SJSA1 (cell line): ENCODE measurements at regions not wholly inside any gene's neighbourhood (a gene's known extent, or its start where the extent isn't known, plus 50 kb on each side); places are given as distances from the start of the nearest gene placed in this dataset.
"Not testable (repeated sequence)": the region's sequence is repeated elsewhere in the genome, so short reads cannot be mapped to it uniquely, and the experiment has no call there.

Experiments used
- DNase-seq, 2 experiments: peaks; one replicate each; pipeline ENCODE4 v3.0.0-alpha.2; 2015 to 2020; ENCODE audit warnings: low spot score in 2 of 2, low read depth in 1 of 2
- H3K27ac ChIP-seq: fragments of 250-450 bp; sonication (Bioruptor Pico); 2 replicates; pipeline ENCODE4 v1.5.1; 2020; ENCODE audit warnings: mild to moderate bottlenecking, moderate library complexity
- H3K27me3 ChIP-seq: fragments of 250-450 bp; sonication (Bioruptor Pico); replicated peaks from 2 replicates; pipeline ENCODE4 v1.5.1; 2020; ENCODE audit warnings: mild to moderate bottlenecking, moderate library complexity
- H3K36me3 ChIP-seq: fragments of 250-450 bp; sonication (Bioruptor Pico); 2 replicates; pipeline ENCODE4 v1.5.1; 2020; ENCODE audit warnings: mild to moderate bottlenecking
- H3K4me1 ChIP-seq: fragments of 250-450 bp; sonication (Bioruptor Pico); replicated peaks from 2 replicates; pipeline ENCODE4 v1.6.1; 2021; ENCODE audit warnings: mild to moderate bottlenecking
- H3K4me3 ChIP-seq: fragments of 250-450 bp; sonication (Bioruptor Pico); 2 replicates; pipeline ENCODE4 v1.5.1; 2020; ENCODE audit warnings: mild to moderate bottlenecking
- H3K9me3 ChIP-seq: fragments of 250-450 bp; sonication (Bioruptor Pico); replicated peaks from 2 replicates; pipeline ENCODE4 v1.5.1; 2020; ENCODE audit warnings: mild to moderate bottlenecking

GRCh38 chr6:14549304-14549770, 431.8 kb downstream of the CD83 start:
- Histone ChIP-seq H3K4me1 (no peaks in the 10 kb centered on the region), H3K27ac (no peak overlapping the region), H3K4me3 (no peak overlapping the region), H3K36me3 (no peaks in the 10 kb centered on the region), H3K9me3 (no peaks in the 10 kb centered on the region), H3K27me3 (no peaks in the 10 kb centered on the region)
- no peak for DNase-seq

GRCh38 chr6:14549871-14550270, 432.3 kb downstream of the CD83 start:
- DNase-seq, result no peak
- H3K36me3 ChIP-seq, result no peaks in the 10 kb centered on the region
- H3K27ac ChIP-seq, result no peak overlapping the region

GRCh38 chr6:14550410-14550809, 432.8 kb downstream of the CD83 start:
- no peaks in the 10 kb centered on the region for H3K4me1 ChIP-seq
- no peak for DNase-seq
- H3K4me3 ChIP-seq, result no peak overlapping the region
- H3K36me3 ChIP-seq, result no peaks in the 10 kb centered on the region
- H3K9me3 ChIP-seq, result no peaks in the 10 kb centered on the region
- H3K27me3 ChIP-seq, result no peaks in the 10 kb centered on the region
- no peak overlapping the region for H3K27ac ChIP-seq

More at GRCh38 chr6:14549871-14550270, 432.3 kb downstream of the CD83 start:
- H3K4me3 ChIP-seq, result no peak overlapping the region
- no peaks in the 10 kb centered on the region for H3K4me1 ChIP-seq
- H3K9me3 ChIP-seq, result no peaks in the 10 kb centered on the region
- no peaks in the 10 kb centered on the region for H3K27me3 ChIP-seq

GRCh38 chr6:14550822-14551221, 433.2 kb downstream of the CD83 start:
- H3K27me3 ChIP-seq, result no peaks in the 10 kb centered on the region
- no peak overlapping the region for H3K4me3 ChIP-seq
- H3K36me3 ChIP-seq, result no peaks in the 10 kb centered on the region
- no peaks in the 10 kb centered on the region for H3K9me3 ChIP-seq
- no peak for DNase-seq
- H3K4me1 ChIP-seq, result no peaks in the 10 kb centered on the region
- no peak overlapping the region for H3K27ac ChIP-seq

GRCh38 chr6:14551601-14552000, 434.0 kb downstream of the CD83 start:
- not testable (repeated sequence) for H3K27ac ChIP-seq, DNase-seq

GRCh38 chr6:14552891-14553290, 435.3 kb downstream of the CD83 start:
- Histone ChIP-seq H3K36me3 (no peaks in the 10 kb centered on the region), H3K4me3 (no peak overlapping the region), H3K27me3 (no peaks in the 10 kb centered on the region), H3K4me1 (no peaks in the 10 kb centered on the region), H3K27ac (no peak overlapping the region), H3K9me3 (no peaks in the 10 kb centered on the region)
- no peak for DNase-seq

More at GRCh38 chr6:14551601-14552000, 434.0 kb downstream of the CD83 start:
- H3K36me3 ChIP-seq, H3K4me1 ChIP-seq, H3K4me3 ChIP-seq, H3K27me3 ChIP-seq, H3K9me3 ChIP-seq: not testable (repeated sequence)

DNA sequence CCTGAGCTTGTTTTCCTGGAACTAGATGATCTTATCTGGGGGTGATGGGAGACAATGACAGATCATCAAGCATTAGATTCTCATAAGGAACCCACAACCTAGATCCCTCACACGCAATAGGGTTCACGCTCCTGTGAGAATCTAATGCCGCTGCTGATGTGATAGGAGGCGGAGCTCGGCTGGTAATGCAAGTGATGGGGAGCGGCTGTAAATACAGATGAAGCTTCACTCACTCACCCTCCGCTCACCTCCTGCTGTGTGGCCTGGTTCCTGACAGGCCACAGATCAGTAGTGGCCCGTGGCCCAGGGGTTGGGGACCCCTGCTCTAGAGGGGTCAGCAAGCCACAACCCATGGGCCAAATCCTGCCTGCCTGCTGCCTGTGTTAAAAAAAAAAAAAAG, 435.9 kb downstream of the CD83 start:
- Histone ChIP-seq H3K36me3 (no peaks in the 10 kb centered on the region), H3K4me1 (no peaks in the 10 kb centered on the region), H3K4me3 (no peak overlapping the region), H3K9me3 (no peaks in the 10 kb centered on the region), H3K27ac (no peak overlapping the region), H3K27me3 (no peaks in the 10 kb centered on the region)
- no peak for DNase-seq

GRCh38 chr6:14555804-14556203, 438.2 kb downstream of the CD83 start:
- H3K4me3 ChIP-seq, result no peak overlapping the region
- H3K9me3 ChIP-seq, result no peaks in the 10 kb centered on the region
- H3K36me3 ChIP-seq, result no peaks in the 10 kb centered on the region
- no peak overlapping the region for H3K27ac ChIP-seq
- DNase-seq, result no peak
- no peaks in the 10 kb centered on the region for H3K4me1 ChIP-seq
- no peaks in the 10 kb centered on the region for H3K27me3 ChIP-seq

DNA sequence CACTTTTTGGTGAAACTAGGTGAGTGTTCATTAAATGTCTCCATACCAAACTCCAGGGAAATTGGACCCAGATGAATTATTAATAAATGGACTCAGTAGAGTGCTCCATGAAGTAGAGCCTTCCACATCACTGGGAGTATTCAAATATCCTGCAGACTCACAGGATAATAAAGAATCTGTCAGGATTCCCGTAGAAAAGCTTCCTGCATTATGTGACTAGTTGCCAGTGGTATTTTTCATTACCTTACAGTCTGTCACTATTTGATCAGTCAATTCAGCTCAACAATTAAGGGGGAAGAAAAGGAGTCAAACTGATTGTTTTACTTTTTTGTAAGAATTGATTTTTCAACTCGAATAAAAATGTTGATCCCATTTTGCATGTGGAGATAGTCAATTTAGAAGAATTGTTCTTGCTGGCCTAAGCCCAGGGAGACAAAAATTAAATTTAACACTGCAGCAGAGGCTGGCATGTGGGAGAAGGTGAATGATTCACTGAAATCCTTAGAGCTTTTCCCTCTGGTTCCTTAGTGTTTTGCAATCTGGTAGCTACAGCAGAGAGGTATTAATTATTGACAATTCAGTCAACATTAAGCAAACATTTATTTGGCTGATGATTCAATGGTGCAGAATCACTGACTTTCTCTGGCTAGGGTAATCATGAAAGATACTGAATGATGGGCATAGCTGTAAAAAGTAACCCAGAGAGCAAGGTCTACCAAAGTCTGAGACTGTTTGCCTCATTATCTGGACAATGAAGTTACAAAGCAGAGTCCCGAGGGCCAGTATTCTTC, 442.4 kb downstream of the CD83 start:
- Histone ChIP-seq H3K36me3 (no peaks in the 10 kb centered on the region), H3K4me1 (no peaks in the 10 kb centered on the region)
- DNase-seq, result no peak

DNA sequence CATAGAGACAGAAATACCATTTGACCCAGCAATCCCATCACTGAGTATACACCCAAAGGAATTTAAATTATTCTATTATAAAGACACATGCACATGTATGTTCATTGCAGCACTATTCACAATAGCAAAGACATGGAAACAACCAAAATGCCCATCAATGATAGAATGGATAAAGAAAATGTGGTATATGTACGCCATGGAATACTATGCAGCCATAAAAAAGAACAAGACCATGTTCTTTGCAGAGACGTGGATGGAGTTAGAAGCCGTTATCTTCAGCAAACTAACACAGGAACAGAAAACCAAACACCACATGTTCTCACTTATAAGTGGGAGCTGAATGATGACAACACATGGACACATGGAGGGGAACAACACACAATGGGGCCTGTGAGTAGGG, 444.0 kb downstream of the CD83 start:
- DNase-seq, H3K27ac ChIP-seq, H3K27me3 ChIP-seq, H3K4me1 ChIP-seq, H3K4me3 ChIP-seq, H3K9me3 ChIP-seq, H3K36me3 ChIP-seq: not testable (repeated sequence)

More for the DNA sequence above, 442.4 kb downstream of the CD83 start:
- Histone ChIP-seq H3K27ac (no peak overlapping the region), H3K27me3 (no peaks in the 10 kb centered on the region), H3K4me3 (no peak overlapping the region), H3K9me3 (peaks cover 4% of the 10 kb centered on the region; the same call in 1 of the 2 replicates)

GRCh38 chr6:14567842-14568241, 450.3 kb downstream of the CD83 start:
- Histone ChIP-seq H3K4me1 (no peaks in the 10 kb centered on the region), H3K27me3 (no peaks in the 10 kb centered on the region), H3K9me3 (peaks cover 4% of the 10 kb centered on the region; the same call in 1 of the 2 replicates), H3K36me3 (no peaks in the 10 kb centered on the region), H3K4me3 (no peak overlapping the region), H3K27ac (no peak overlapping the region)
- no peak for DNase-seq

DNA sequence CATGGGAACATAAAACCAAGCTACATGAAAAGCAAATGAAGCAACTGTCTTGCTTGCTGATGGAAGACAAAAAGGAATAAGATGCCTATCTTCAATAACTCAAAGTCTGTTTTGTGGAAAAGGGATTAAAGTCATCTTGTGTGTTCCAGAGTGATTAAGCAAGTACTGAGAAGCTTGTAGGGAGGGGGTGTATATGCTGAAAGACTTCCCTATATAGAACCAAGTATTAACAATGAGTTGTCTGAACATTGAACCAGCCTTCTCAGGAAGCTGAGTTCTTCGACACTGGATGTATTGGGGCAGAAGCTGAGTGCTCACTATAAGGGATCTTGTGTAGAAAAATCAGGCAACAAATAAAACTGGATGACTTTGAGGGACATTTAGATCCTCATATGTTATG, 451.8 kb downstream of the CD83 start:
- Histone ChIP-seq H3K27me3 (no peaks in the 10 kb centered on the region), H3K4me1 (no peaks in the 10 kb centered on the region), H3K36me3 (no peaks in the 10 kb centered on the region), H3K9me3 (peaks cover 3% of the 10 kb centered on the region; the same call in 1 of the 2 replicates), H3K4me3 (no peak overlapping the region), H3K27ac (no peak overlapping the region)
- DNase-seq, result no peak

- H3K4me1 ChIP-seq, H3K27me3 ChIP-seq, H3K4me3 ChIP-seq, H3K27ac ChIP-seq, DNase-seq, H3K9me3 ChIP-seq, H3K36me3 ChIP-seq: not testable (repeated sequence)
Measured at GRCh38 chr6:14569874-14570273, 452.3 kb downstream of the CD83 start.

DNA sequence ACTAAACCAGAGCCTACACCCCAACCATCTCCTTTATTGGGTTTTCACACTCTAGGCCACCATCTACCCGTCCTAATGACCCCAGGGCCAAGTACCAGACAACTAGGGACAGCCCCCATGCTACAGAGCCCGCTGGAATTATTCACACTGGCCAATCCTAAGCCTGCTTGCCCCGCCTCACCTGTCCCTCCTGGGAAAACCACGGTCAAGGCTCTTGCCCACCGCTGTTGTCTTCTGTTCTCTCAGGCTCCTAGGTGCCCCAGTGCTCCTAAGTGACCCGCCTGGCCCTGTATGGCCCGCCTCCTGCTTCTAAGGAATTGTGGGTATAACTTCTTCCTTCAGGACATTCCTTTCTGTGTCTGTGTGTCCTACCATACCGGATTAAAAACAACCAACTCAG, 453.4 kb downstream of the CD83 start:
- no peaks in the 10 kb centered on the region for H3K27me3 ChIP-seq
- H3K36me3 ChIP-seq, result no peaks in the 10 kb centered on the region
- no peaks in the 10 kb centered on the region; the same call in 1 of the 2 replicates for H3K9me3 ChIP-seq
- H3K4me1 ChIP-seq, result no peaks in the 10 kb centered on the region
- H3K27ac ChIP-seq, result no peak overlapping the region
- no peak overlapping the region for H3K4me3 ChIP-seq
- DNase-seq, result no peak

DNA sequence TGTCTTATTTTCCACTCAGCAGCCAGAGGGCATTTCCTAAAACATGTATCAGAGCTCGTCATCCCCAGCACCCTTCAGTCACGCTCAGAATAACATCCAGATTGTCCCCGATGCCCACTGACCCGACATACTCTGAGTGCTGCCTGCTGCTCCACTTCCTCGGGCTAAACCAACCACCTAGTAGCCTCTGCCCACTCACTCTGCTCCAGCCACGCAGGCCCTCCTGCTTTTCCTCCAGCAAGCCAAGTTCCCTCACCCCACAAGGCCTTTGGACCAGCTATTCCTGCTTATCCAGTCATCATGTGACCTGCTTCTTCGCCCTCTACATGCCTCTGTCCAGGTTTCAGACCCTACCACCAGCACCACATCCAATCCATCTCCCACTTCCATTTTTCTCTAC, 454.2 kb downstream of the CD83 start:
- H3K4me1 ChIP-seq, result no peaks in the 10 kb centered on the region
- H3K4me3 ChIP-seq, result no peak overlapping the region
- no peak overlapping the region for H3K27ac ChIP-seq
- no peaks in the 10 kb centered on the region for H3K36me3 ChIP-seq
- H3K9me3 ChIP-seq, result no peaks in the 10 kb centered on the region; the same call in 1 of the 2 replicates
- no peak for DNase-seq
- no peaks in the 10 kb centered on the region for H3K27me3 ChIP-seq
